ENCODE measurements at regions not wholly inside any gene's neighbourhood (a gene's known extent, or its start where the extent isn't known, plus 50 kb on each side); places are given as distances from the start of the nearest gene placed in this dataset.

GRCh38 chrX:15157624-15158023, 112.3 kb downstream of the ASB9 start:
- no peak for DNase-seq (ENCODE audit: low read depth)
- TF ChIP-seq, protein P1, sequence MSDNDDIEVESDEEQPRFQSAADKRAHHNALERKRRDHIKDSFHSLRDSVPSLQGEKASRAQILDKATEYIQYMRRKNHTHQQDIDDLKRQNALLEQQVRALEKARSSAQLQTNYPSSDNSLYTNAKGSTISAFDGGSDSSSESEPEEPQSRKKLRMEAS (IDR thresholded peaks at IDR 0.05; ENCODE audit: low read depth, low read length), result no peak
- TF ChIP-seq, protein P2, sequence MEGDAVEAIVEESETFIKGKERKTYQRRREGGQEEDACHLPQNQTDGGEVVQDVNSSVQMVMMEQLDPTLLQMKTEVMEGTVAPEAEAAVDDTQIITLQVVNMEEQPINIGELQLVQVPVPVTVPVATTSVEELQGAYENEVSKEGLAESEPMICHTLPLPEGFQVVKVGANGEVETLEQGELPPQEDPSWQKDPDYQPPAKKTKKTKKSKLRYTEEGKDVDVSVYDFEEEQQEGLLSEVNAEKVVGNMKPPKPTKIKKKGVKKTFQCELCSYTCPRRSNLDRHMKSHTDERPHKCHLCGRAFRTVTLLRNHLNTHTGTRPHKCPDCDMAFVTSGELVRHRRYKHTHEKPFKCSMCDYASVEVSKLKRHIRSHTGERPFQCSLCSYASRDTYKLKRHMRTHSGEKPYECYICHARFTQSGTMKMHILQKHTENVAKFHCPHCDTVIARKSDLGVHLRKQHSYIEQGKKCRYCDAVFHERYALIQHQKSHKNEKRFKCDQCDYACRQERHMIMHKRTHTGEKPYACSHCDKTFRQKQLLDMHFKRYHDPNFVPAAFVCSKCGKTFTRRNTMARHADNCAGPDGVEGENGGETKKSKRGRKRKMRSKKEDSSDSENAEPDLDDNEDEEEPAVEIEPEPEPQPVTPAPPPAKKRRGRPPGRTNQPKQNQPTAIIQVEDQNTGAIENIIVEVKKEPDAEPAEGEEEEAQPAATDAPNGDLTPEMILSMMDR (IDR thresholded peaks at IDR 0.05; ENCODE audit: low read depth, low read length), result no peak
- TF ChIP-seq MYC (IDR thresholded peaks at IDR 0.05; ENCODE audit: low read depth, low read length), result no peak
- no peak for TF ChIP-seq POLR2A (IDR thresholded peaks at IDR 0.05; ENCODE audit: extremely low read depth, insufficient read length)
- no peak overlapping the region for H3K4me3 ChIP-seq (ENCODE audit: low read depth, low read length)

- H3K4me3 ChIP-seq (ENCODE audit: low read depth, low read length), result no peak overlapping the region
- no peak for DNase-seq (ENCODE audit: low read depth)
- TF ChIP-seq POLR2A (IDR thresholded peaks at IDR 0.05; ENCODE audit: extremely low read depth, insufficient read length) (no peak), MYC (IDR thresholded peaks at IDR 0.05; ENCODE audit: low read depth, low read length) (no peak)
- TF ChIP-seq, protein P2 (IDR thresholded peaks at IDR 0.05; ENCODE audit: low read depth, low read length), result no peak
- TF ChIP-seq, protein P1 (IDR thresholded peaks at IDR 0.05; ENCODE audit: low read depth, low read length), result no peak
Measured at GRCh38 chrX:15151267-15152186, 118.4 kb downstream of the ASB9 start.

GRCh38 chrX:15150586-15150985, 119.3 kb downstream of the ASB9 start:
- DNase-seq (ENCODE audit: low read depth), result no peak
- TF ChIP-seq, protein P2 (IDR thresholded peaks at IDR 0.05; ENCODE audit: low read depth, low read length), result no peak
- TF ChIP-seq, protein P1 (IDR thresholded peaks at IDR 0.05; ENCODE audit: low read depth, low read length), result no peak
- TF ChIP-seq POLR2A (IDR thresholded peaks at IDR 0.05; ENCODE audit: extremely low read depth, insufficient read length), result no peak
- no peak for TF ChIP-seq MYC (IDR thresholded peaks at IDR 0.05; ENCODE audit: low read depth, low read length)

GRCh38 chrX:15146515-15146914, 123.4 kb downstream of the ASB9 start:
- TF ChIP-seq, protein P1 (IDR thresholded peaks at IDR 0.05; ENCODE audit: low read depth, low read length), result no peak
- TF ChIP-seq MYC (IDR thresholded peaks at IDR 0.05; ENCODE audit: low read depth, low read length) (no peak), POLR2A (IDR thresholded peaks at IDR 0.05; ENCODE audit: extremely low read depth, insufficient read length) (no peak)
- TF ChIP-seq, protein P2 (IDR thresholded peaks at IDR 0.05; ENCODE audit: low read depth, low read length), result peak; percentile 30
- peak; percentile 30 for DNase-seq (ENCODE audit: low read depth)
- no peak overlapping the region for H3K4me3 ChIP-seq (ENCODE audit: low read depth, low read length)

More at GRCh38 chrX:15150586-15150985, 119.3 kb downstream of the ASB9 start:
- H3K4me3 ChIP-seq (ENCODE audit: low read depth, low read length), result no peak overlapping the region

DNA sequence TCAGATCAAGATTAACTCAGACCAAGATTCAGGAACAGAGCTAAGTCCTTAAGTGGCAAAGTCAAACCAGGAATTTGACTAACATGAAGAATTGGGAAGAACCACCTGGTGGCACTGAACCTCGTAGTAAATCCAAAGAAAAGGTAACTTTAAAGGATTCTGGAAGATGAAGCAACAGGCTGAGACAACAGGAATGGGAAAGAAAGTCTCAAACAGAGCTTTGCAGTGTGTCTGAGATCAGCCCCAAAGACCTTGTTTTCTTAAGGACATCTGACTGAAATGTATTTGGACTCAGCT, 126.1 kb downstream of the ASB9 start:
- TF ChIP-seq MYC (IDR thresholded peaks at IDR 0.05; ENCODE audit: low read depth, low read length) (no peak), POLR2A (IDR thresholded peaks at IDR 0.05; ENCODE audit: extremely low read depth, insufficient read length) (no peak)
- TF ChIP-seq, protein P2 (IDR thresholded peaks at IDR 0.05; ENCODE audit: low read depth, low read length), result no peak
- TF ChIP-seq, protein P1 (IDR thresholded peaks at IDR 0.05; ENCODE audit: low read depth, low read length), result no peak
- H3K4me3 ChIP-seq (ENCODE audit: low read depth, low read length), result no peak overlapping the region
- DNase-seq (ENCODE audit: low read depth), result no peak

Data from NB4 (cell line).